GM21360 (cell line): ENCODE measurements at regions not wholly inside any gene's neighbourhood (a gene's known extent, or its start where the extent isn't known, plus 50 kb on each side); places are given as distances from the start of the nearest gene placed in this dataset.

Experiments
- ATAC-seq: cut with Tn5 transposase; IDR thresholded peaks from one replicate; pipeline ENCODE4 v1.9.1; 2021; ENCODE audit warnings: mild to moderate bottlenecking, moderate library complexity; ENCODE audit not compliant: unreplicated experiment

- no peak for ATAC-seq
These were observed 300.2 kb downstream of the GPM6A start for GRCh38 chr4:175511861-175512260.

- no peak for ATAC-seq
These were observed 297.9 kb downstream of the GPM6A start for GRCh38 chr4:175514174-175514573.

DNA sequence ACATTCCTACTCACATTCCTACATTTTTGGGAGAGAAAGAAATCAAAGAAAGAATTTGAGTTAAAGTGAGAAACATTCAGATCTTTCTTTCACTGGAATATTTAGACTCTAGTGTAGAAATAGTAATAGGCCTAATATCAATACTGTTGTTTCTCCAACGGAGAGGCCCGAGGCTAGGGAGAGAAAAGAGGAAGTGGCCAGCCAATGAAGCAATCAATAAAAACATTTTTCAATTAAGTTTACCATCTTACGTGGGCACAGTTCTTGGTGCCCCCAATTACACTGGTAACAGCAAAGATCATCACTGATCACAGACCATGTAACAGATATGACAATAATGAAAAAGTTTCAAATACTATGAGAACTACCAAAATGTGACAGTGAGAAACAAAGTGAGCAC lies 281.4 kb downstream of the GPM6A start:
- no peak for ATAC-seq

- no peak for ATAC-seq
These were observed 280.5 kb downstream of the GPM6A start for GRCh38 chr4:175531405-175532091.

- ATAC-seq = no peak
These were observed 275.1 kb downstream of the GPM6A start for GRCh38 chr4:175536852-175537453.

GRCh38 chr4:175539498-175539897 lies 272.6 kb downstream of the GPM6A start:
- no peak for ATAC-seq

DNA sequence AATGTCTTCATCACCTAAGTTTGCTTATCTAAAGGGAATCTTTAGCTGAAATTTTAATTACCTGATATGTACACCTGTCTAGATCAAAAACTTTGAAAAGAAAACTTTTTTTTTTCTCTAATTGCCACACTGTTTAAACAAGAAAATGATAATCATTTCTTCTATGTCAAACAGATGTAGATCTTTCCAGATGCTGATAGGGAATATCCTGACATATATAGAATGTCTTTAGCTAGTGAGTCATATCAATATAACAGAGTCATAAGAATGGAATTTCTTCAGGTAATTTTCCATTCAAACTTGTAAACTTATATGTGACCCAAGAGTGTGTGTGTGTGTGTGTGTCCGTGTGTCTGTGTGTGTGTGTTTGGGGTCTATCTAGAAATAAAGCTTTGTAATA lies 271.9 kb downstream of the GPM6A start:
- ATAC-seq = no peak

- no peak for ATAC-seq
These were observed 271.3 kb downstream of the GPM6A start for GRCh38 chr4:175540732-175541131.

GRCh38 chr4:175542786-175543185 lies 269.3 kb downstream of the GPM6A start:
- no peak for ATAC-seq

- no peak for ATAC-seq
These were observed 252.9 kb downstream of the GPM6A start for GRCh38 chr4:175559126-175559525.

- ATAC-seq = no peak
These were observed 252.5 kb downstream of the GPM6A start for GRCh38 chr4:175559526-175559925.

DNA sequence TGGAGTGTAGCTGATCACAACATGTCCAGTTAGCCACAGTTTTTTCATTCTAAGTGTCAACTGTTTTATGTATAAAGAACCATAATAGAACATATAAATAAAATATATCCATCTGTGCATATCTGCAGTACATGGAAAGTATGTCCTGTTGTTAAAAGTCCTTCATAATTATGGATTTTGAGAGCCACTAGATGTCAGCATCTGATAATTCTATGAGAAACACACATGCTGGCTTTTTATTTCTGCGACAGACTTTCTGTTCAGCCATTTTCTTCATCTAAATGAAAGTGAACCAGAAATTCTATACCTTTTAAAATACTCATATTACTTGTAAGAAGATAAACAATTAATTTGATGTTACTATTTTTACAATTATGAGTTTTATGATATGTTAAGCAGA lies 251.5 kb downstream of the GPM6A start:
- no peak for ATAC-seq

DNA sequence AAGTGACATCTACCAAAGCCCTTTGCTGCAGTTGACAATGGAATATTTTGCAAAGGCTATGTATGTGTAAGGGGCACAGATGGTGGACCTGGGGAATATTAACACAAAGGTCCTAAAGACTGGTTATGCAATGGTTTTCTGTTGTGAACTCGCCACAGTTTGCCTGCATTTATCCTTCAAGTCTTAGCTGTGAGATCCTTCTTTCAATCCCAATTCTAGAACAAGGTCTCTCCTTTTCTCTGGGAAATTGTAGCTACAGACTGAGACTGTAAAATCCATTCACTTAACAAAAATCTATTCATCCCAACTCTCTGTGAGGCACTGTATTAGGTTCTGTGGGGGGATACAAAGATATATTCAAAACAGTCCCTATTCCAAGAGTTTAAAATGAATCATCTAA lies 250.4 kb downstream of the GPM6A start:
- no peak for ATAC-seq

DNA sequence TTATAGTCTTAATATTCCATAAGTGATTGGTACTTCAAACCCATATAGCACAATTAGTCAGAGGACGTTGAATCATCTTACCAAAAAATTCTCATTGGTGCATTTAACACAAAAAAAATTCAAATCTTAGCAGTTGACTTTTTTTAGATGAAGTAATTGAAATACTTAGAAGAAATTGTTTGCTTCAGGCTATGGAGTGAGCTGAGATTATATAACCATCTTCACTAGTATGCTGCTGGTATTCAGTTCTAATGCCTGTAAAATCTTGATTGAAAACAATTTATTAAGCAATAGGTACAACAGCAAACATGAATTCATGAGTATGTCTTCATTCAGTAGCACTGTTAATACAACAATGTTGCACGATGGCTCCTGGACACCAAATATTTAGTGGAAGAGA lies 250.0 kb downstream of the GPM6A start:
- no peak for ATAC-seq

- no peak for ATAC-seq
These were observed 249.5 kb downstream of the GPM6A start for GRCh38 chr4:175562542-175562941.
